GM23338 (cell line): ENCODE measurements at regions not wholly inside any gene's neighbourhood (a gene's known extent, or its start where the extent isn't known, plus 50 kb on each side); places are given as distances from the start of the nearest gene placed in this dataset.

ENCODE experiments used
- ATAC-seq: fragments of 200-7000 bp; cut with Tn5 transposase; 3 replicates; pipeline ENCODE4 v1.9.1; 2020
- DNase-seq: peaks from one replicate; pipeline ENCODE4 v3.0.0-alpha.2; 2015; ENCODE audit warnings: low spot score
- H2AFZ ChIP-seq: fragments of 200-600 bp; sonication (generic); 2 replicates; pipeline ENCODE4 v1.8.0; 2016; ENCODE audit warnings: antibody characterized with exemption, mild to moderate bottlenecking, moderate library complexity
- H3F3A ChIP-seq: fragments of 200-600 bp; sonication (generic); replicated peaks from 2 replicates; pipeline ENCODE4 v1.8.0; 2017; ENCODE audit warnings: antibody characterized with exemption, mixed run types, low read depth
- H3K27ac ChIP-seq: fragments of 200-600 bp; sonication (generic); 2 replicates; pipeline ENCODE4 v1.6.1; 2016; ENCODE audit warnings: low read depth
- H3K27me3 ChIP-seq: fragments of 200-600 bp; sonication (generic); 2 replicates; pipeline ENCODE4 v1.8.0; 2016; ENCODE audit warnings: mild to moderate bottlenecking, mixed run types, moderate library complexity; ENCODE audit not compliant: insufficient read depth
- H3K36me3 ChIP-seq: fragments of 200-600 bp; sonication (generic); 2 replicates; pipeline ENCODE4 v1.8.0; 2016; ENCODE audit warnings: mild to moderate bottlenecking; ENCODE audit not compliant: insufficient read depth
- H3K4me1 ChIP-seq: fragments of 200-600 bp; sonication (generic); 2 replicates; pipeline ENCODE4 v1.8.0; 2016; ENCODE audit warnings: mild to moderate bottlenecking, moderate library complexity; ENCODE audit not compliant: insufficient read depth
- H3K4me2 ChIP-seq: fragments of 200-600 bp; sonication (generic); 2 replicates; pipeline ENCODE4 v1.7.1; 2017; ENCODE audit warnings: mixed run types
- H3K4me3 ChIP-seq: fragments of 200-600 bp; sonication (generic); 2 replicates; pipeline ENCODE4 v1.6.1; 2016; ENCODE audit warnings: mixed run types
- H3K79me2 ChIP-seq: fragments of 200-600 bp; sonication (generic); replicated peaks from 2 replicates; pipeline ENCODE4 v1.8.0; 2017; ENCODE audit warnings: mild to moderate bottlenecking; ENCODE audit not compliant: insufficient read depth
- H3K9me2 ChIP-seq: fragments of 200-600 bp; sonication (generic); 2 replicates; pipeline ENCODE4 v1.8.0; 2017; ENCODE audit not compliant: insufficient read depth
- H4K20me1 ChIP-seq: fragments of 200-600 bp; sonication (generic); replicated peaks from 2 replicates; pipeline ENCODE4 v1.8.0; 2017; ENCODE audit warnings: mild to moderate bottlenecking; ENCODE audit not compliant: insufficient read depth
- H3K27ac Mint-ChIP-seq: 2 replicates; pipeline ENCODE4 v1.8.0; 2020; ENCODE audit warnings: inconsistent platforms, mild to moderate bottlenecking, moderate library complexity, mixed read lengths
- H3K27me3 Mint-ChIP-seq: 3 replicates; pipeline ENCODE4 v1.8.0; 2022; ENCODE audit warnings: low read depth, mild to moderate bottlenecking, moderate library complexity, mixed read lengths, inconsistent platforms; ENCODE audit not compliant: insufficient read depth, poor library complexity
- H3K36me3 Mint-ChIP-seq: 3 replicates; pipeline ENCODE4 v1.8.0; 2021; ENCODE audit warnings: low read depth, mild to moderate bottlenecking, inconsistent platforms, moderate library complexity, mixed read lengths
- H3K4me1 Mint-ChIP-seq: 3 replicates; pipeline ENCODE4 v1.8.0; 2020; ENCODE audit warnings: mild to moderate bottlenecking, inconsistent platforms, mixed read lengths
- H3K4me3 Mint-ChIP-seq: 3 replicates; pipeline ENCODE4 v1.8.0; 2021; ENCODE audit warnings: moderate library complexity, mild to moderate bottlenecking, inconsistent platforms, mixed read lengths
- H3K9me3 Mint-ChIP-seq: 3 replicates; pipeline ENCODE4 v1.8.0; 2020; ENCODE audit warnings: moderate library complexity, mild to moderate bottlenecking, inconsistent platforms, mixed read lengths
- CTCF ChIP-seq, 2 experiments: fragments of 200-600 bp in 1 of 2; sonication (generic) in 1 of 2; conservative IDR thresholded peaks; 2 replicates each; pipeline versions ENCODE4 v1.5.1 to v1.6.1; 2016 to 2017; ENCODE audit warnings: antibody characterized with exemption in 2 of 2, low read depth in 2 of 2, mild to moderate bottlenecking in 2 of 2, moderate library complexity in 1 of 2
- EZH2 ChIP-seq: fragments of 200-600 bp; sonication (generic); IDR thresholded peaks from one replicate; pipeline ENCODE4 v1.8.0; 2017; ENCODE audit warnings: antibody characterized with exemption, mild to moderate bottlenecking, low read depth; ENCODE audit not compliant: unreplicated experiment
- EZH2phosphoT487 ChIP-seq: fragments of 200-600 bp; sonication (generic); IDR thresholded peaks from one replicate; pipeline ENCODE4 v1.8.1; 2018; ENCODE audit warnings: antibody characterized with exemption; ENCODE audit not compliant: unreplicated experiment
- NANOG ChIP-seq: IDR thresholded peaks from 2 replicates; pipeline ENCODE4 v1.6.1; 2016; ENCODE audit warnings: antibody characterized with exemption, borderline replicate concordance
- REST ChIP-seq: IDR thresholded peaks from one replicate; pipeline ENCODE4 v1.6.1; 2018; ENCODE audit warnings: antibody characterized with exemption; ENCODE audit not compliant: unreplicated experiment
- STAT1 ChIP-seq: IDR thresholded peaks from one replicate; pipeline ENCODE4 v1.6.1; 2016; ENCODE audit warnings: antibody characterized with exemption; ENCODE audit not compliant: unreplicated experiment
- ZNF114 ChIP-seq: fragments of 250-450 bp; sonication (Bioruptor Pico); IDR thresholded peaks from 2 replicates; pipeline ENCODE4 v1.5.0; 2020; ENCODE audit warnings: mild to moderate bottlenecking, moderate library complexity
- ZNF331 ChIP-seq: fragments of 250-450 bp; sonication (Bioruptor Pico); IDR thresholded peaks from 2 replicates; pipeline ENCODE4 v1.5.0; 2020; ENCODE audit warnings: low read depth, mild to moderate bottlenecking, moderate library complexity

GRCh38 chr15:68871507-68871906, 50.8 kb upstream of the ANP32A start:
- Histone ChIP-seq H3K27ac (no peak overlapping the region), H3K4me3 (no peak overlapping the region), H3K27me3 (peaks cover 15% of the 10 kb centered on the region), H2AFZ (no peak overlapping the region), H3K79me2 (no peaks in the 10 kb centered on the region), H3K36me3 (no peaks in the 10 kb centered on the region), H3F3A (no peaks in the 10 kb centered on the region), H3K4me2 (no peak overlapping the region), H3K4me1 (peaks cover 4% of the 10 kb centered on the region; the same call in 1 of the 2 replicates), H4K20me1 (no peaks in the 10 kb centered on the region), H3K9me2 (no peaks in the 10 kb centered on the region)
- no peaks in the 10 kb centered on the region for H3K36me3 Mint-ChIP-seq
- no peak for DNase-seq
- no peaks in the 10 kb centered on the region for H3K9me3 Mint-ChIP-seq
- no peak overlapping the region for H3K4me3 Mint-ChIP-seq
- no peaks in the 10 kb centered on the region for H3K4me1 Mint-ChIP-seq
- no peak for ATAC-seq
- H3K27ac Mint-ChIP-seq = no peak overlapping the region
- no peak for TF ChIP-seq REST
- no peak for TF ChIP-seq CTCF (conservative IDR thresholded peaks at IDR 0.05; ENCODE audit: low read depth in 2 of 2)
- no peak for TF ChIP-seq EZH2
- TF ChIP-seq EZH2phosphoT487 = no peak
- TF ChIP-seq ZNF114 (CRISPR knock-in tag) = no peak
- TF ChIP-seq ZNF331 (CRISPR knock-in tag) = no peak
- no peak for TF ChIP-seq NANOG
- peaks cover 2% of the 10 kb centered on the region for H3K27me3 Mint-ChIP-seq

- H3F3A ChIP-seq = no peaks in the 10 kb centered on the region
- no peak overlapping the region for H3K27ac ChIP-seq
- no peaks in the 10 kb centered on the region for H3K4me1 Mint-ChIP-seq
- H3K4me3 Mint-ChIP-seq = no peak overlapping the region; the same call in 2 of the 3 replicates
- no peaks in the 10 kb centered on the region for H3K9me3 Mint-ChIP-seq
- DNase-seq (no peak), ATAC-seq (peak; percentile 9; the same call in 2 of the 3 replicates)
- peaks cover 4% of the 10 kb centered on the region; the same call in 1 of the 2 replicates for H3K4me1 ChIP-seq
- H3K4me3 ChIP-seq = peak overlapping the region; percentile 57
- no peaks in the 10 kb centered on the region for H4K20me1 ChIP-seq
- H3K27ac Mint-ChIP-seq = no peak overlapping the region
- peak overlapping the region; percentile 79 for H3K4me2 ChIP-seq
- H2AFZ ChIP-seq = peak overlapping the region; percentile 86
- no peaks in the 10 kb centered on the region for H3K36me3 ChIP-seq
- H3K27me3 ChIP-seq = peaks cover 15% of the 10 kb centered on the region
- H3K36me3 Mint-ChIP-seq = no peaks in the 10 kb centered on the region
- no peaks in the 10 kb centered on the region for H3K9me2 ChIP-seq
- H3K79me2 ChIP-seq = no peaks in the 10 kb centered on the region
- TF ChIP-seq STAT1 (no peak), CTCF (conservative IDR thresholded peaks at IDR 0.05; ENCODE audit: low read depth in 2 of 2) (0 out of 4 replicates have a peak, but pooled peaks of 1 of the 2 experiments have one; percentile 10)
- peaks cover 2% of the 10 kb centered on the region for H3K27me3 Mint-ChIP-seq
Observed at GRCh38 chr15:68874788-68875187, 54.1 kb upstream of the ANP32A start.
